Endodermal cell (in vitro differentiated cells): ENCODE measurements at regions not wholly inside any gene's neighbourhood (a gene's known extent, or its start where the extent isn't known, plus 50 kb on each side); places are given as distances from the start of the nearest gene placed in this dataset.

Source experiments
- DNase-seq: peaks from one replicate; pipeline ENCODE4 v3.0.0-alpha.2; 2017
- H3K27ac ChIP-seq: 2 replicates; pipeline ENCODE4 v1.5.1; 2013; ENCODE audit warnings: mild to moderate bottlenecking, low read depth, low read length, moderate library complexity
- H3K27me3 ChIP-seq: 2 replicates; pipeline ENCODE4 v1.6.1; 2013; ENCODE audit warnings: mild to moderate bottlenecking, low read length, moderate library complexity; ENCODE audit not compliant: insufficient read depth, control insufficient read depth, poor library complexity, severe bottlenecking
- H3K36me3 ChIP-seq: 2 replicates; pipeline ENCODE4 v1.7.0; 2013; ENCODE audit warnings: mild to moderate bottlenecking, low read length, moderate library complexity; ENCODE audit not compliant: control insufficient read depth, insufficient read depth
- H3K4me1 ChIP-seq: one replicate; pipeline ENCODE4 v1.7.0; 2013; ENCODE audit warnings: low read length; ENCODE audit not compliant: control insufficient read depth, insufficient read depth
- H3K4me3 ChIP-seq: 2 replicates; pipeline ENCODE4 v1.5.1; 2013; ENCODE audit warnings: mild to moderate bottlenecking, low read length, moderate library complexity
- H3K9ac ChIP-seq: 2 replicates; pipeline ENCODE4 v1.6.1; 2013; ENCODE audit warnings: mild to moderate bottlenecking, low read length, moderate library complexity; ENCODE audit not compliant: poor library complexity, severe bottlenecking; ENCODE audit errors: extremely low read depth
- H3K9me3 ChIP-seq: 2 replicates; pipeline ENCODE4 v1.6.1; 2013; ENCODE audit warnings: mild to moderate bottlenecking, low read length, moderate library complexity; ENCODE audit not compliant: control insufficient read depth
- H3K27ac Mint-ChIP-seq: 2 replicates; pipeline ENCODE4 v1.8.0; 2020; ENCODE audit warnings: mixed read lengths
- H3K27me3 Mint-ChIP-seq: 2 replicates; pipeline ENCODE4 v1.8.0; 2021; ENCODE audit warnings: mild to moderate bottlenecking, mixed read lengths; ENCODE audit not compliant: insufficient read depth
- H3K36me3 Mint-ChIP-seq: 2 replicates; pipeline ENCODE4 v1.8.0; 2020; ENCODE audit warnings: low read depth, mixed read lengths
- H3K4me1 Mint-ChIP-seq: 2 replicates; pipeline ENCODE4 v1.8.0; 2020; ENCODE audit warnings: mixed read lengths
- H3K4me3 Mint-ChIP-seq: 2 replicates; pipeline ENCODE4 v1.8.0; 2020; ENCODE audit warnings: mild to moderate bottlenecking, moderate library complexity, mixed read lengths
- H3K9me3 Mint-ChIP-seq: 2 replicates; pipeline ENCODE4 v1.8.0; 2020; ENCODE audit warnings: mild to moderate bottlenecking, mixed read lengths
- WGBS, 2 experiments: methylation state at CpG; one replicate each; pipeline versions ENCODE4 v1.1.5 to v1.1.7; 2013; ENCODE audit warnings: missing lambda C conversion rate in 2 of 2, mixed read lengths in 1 of 2; ENCODE audit not compliant: insufficient coverage in 1 of 2, insufficient read length in 1 of 2; 5-methylcytosine and 5-hydroxymethylcytosine counted together
- TF ChIP-seq, protein P1 (sequence below): fragments of 200-600 bp; sonication (generic); conservative IDR thresholded peaks from 2 replicates; pipeline ENCODE4 v1.5.0; 2021; ENCODE audit warnings: antibody characterized with exemption, mild to moderate bottlenecking

DNA sequence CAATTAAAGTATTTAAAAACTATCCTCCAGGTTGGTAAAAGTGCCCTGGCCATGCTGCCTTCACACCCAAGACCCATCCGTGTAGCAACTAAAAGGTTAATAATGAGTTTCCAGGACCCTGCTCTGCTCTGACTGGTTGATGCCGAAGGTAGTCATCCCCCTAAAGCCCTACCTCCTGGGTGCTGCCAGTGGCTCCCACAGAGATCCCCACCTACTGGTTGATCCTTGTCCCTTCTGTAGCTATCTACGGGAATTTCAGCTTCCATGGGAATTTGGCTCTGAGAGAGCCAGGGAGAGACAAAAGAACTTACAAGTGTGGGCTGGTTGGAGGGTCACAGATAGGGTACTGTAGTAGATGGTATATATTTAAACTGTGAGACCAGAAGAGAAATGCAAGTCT lies 110.6 kb upstream of the NANOGP8 start:
- H3K4me1 Mint-ChIP-seq = no peaks in the 10 kb centered on the region
- WGBS, 2 experiments = 89 to 100% methylated on average over 1 to 3 of the region's 3 CpGs
- no peaks in the 10 kb centered on the region for H3K27me3 Mint-ChIP-seq

GRCh38 chr15:35195031-35195430 lies 109.9 kb upstream of the NANOGP8 start:
- Histone ChIP-seq H3K9me3 (peaks cover 28% of the 10 kb centered on the region), H3K27ac (no peak overlapping the region), H3K4me1 (no peaks in the 10 kb centered on the region), H3K27me3 (no peaks in the 10 kb centered on the region), H3K36me3 (no peaks in the 10 kb centered on the region), H3K4me3 (no peak overlapping the region), H3K9ac (no peak overlapping the region)
- Mint-ChIP-seq H3K9me3 (peaks cover 35% of the 10 kb centered on the region), H3K27me3 (no peaks in the 10 kb centered on the region), H3K36me3 (peaks cover 19% of the 10 kb centered on the region), H3K27ac (no peak overlapping the region), H3K4me1 (no peaks in the 10 kb centered on the region), H3K4me3 (no peak overlapping the region)
- TF ChIP-seq, protein P1, sequence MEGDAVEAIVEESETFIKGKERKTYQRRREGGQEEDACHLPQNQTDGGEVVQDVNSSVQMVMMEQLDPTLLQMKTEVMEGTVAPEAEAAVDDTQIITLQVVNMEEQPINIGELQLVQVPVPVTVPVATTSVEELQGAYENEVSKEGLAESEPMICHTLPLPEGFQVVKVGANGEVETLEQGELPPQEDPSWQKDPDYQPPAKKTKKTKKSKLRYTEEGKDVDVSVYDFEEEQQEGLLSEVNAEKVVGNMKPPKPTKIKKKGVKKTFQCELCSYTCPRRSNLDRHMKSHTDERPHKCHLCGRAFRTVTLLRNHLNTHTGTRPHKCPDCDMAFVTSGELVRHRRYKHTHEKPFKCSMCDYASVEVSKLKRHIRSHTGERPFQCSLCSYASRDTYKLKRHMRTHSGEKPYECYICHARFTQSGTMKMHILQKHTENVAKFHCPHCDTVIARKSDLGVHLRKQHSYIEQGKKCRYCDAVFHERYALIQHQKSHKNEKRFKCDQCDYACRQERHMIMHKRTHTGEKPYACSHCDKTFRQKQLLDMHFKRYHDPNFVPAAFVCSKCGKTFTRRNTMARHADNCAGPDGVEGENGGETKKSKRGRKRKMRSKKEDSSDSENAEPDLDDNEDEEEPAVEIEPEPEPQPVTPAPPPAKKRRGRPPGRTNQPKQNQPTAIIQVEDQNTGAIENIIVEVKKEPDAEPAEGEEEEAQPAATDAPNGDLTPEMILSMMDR = no peak
- WGBS, 2 experiments = 93 to 100% methylated on average over 1 of the region's 1 CpG
- DNase-seq = no peak

More for the DNA sequence above, 110.6 kb upstream of the NANOGP8 start:
- Mint-ChIP-seq H3K9me3 (peaks cover 29% of the 10 kb centered on the region), H3K36me3 (peaks cover 12% of the 10 kb centered on the region), H3K27ac (no peak overlapping the region), H3K4me3 (no peak overlapping the region)
- DNase-seq = peak; percentile 49
- Histone ChIP-seq H3K9me3 (peaks cover 23% of the 10 kb centered on the region), H3K27me3 (no peaks in the 10 kb centered on the region), H3K4me3 (no peak overlapping the region), H3K27ac (no peak overlapping the region), H3K36me3 (no peaks in the 10 kb centered on the region), H3K4me1 (no peaks in the 10 kb centered on the region), H3K9ac (no peak overlapping the region)
- TF ChIP-seq, protein P1 = peak; percentile 45

GRCh38 chr15:35194296-35194695 lies 109.2 kb upstream of the NANOGP8 start:
- no peaks in the 10 kb centered on the region for H3K4me1 Mint-ChIP-seq
- DNase-seq = no peak
- Histone ChIP-seq H3K9ac (no peak overlapping the region), H3K4me1 (no peaks in the 10 kb centered on the region), H3K27me3 (no peaks in the 10 kb centered on the region), H3K36me3 (no peaks in the 10 kb centered on the region), H3K27ac (no peak overlapping the region), H3K9me3 (peaks cover 32% of the 10 kb centered on the region), H3K4me3 (no peak overlapping the region)
- no peak overlapping the region for H3K4me3 Mint-ChIP-seq
- peaks cover 26% of the 10 kb centered on the region for H3K36me3 Mint-ChIP-seq
- no peaks in the 10 kb centered on the region for H3K27me3 Mint-ChIP-seq
- 80 to 83% methylated on average over 1 to 2 of the region's 2 CpGs for WGBS, 2 experiments
- TF ChIP-seq, protein P1 = no peak
- H3K9me3 Mint-ChIP-seq = peaks cover 42% of the 10 kb centered on the region
- no peak overlapping the region for H3K27ac Mint-ChIP-seq
